NCI-H510A (cell line): ENCODE measurements at regions not wholly inside any gene's neighbourhood (a gene's known extent, or its start where the extent isn't known, plus 50 kb on each side); places are given as distances from the start of the nearest gene placed in this dataset.
"Not testable (repeated sequence)": the region's sequence is repeated elsewhere in the genome, so short reads cannot be mapped to it uniquely, and the experiment has no call there.

Experiments used
- DNase-seq: peaks from one replicate; lab custom pipeline; 2025; lab: John Stamatoyannopoulos, UW

- no peak for DNase-seq
These were observed 71.9 kb upstream of the MBNL1 start for GRCh38 chr3:152196782-152197181.

- no peak for DNase-seq
These were observed 71.3 kb upstream of the MBNL1 start for GRCh38 chr3:152197451-152197850.

GRCh38 chr3:152197937-152198336, 70.8 kb upstream of the MBNL1 start:
- DNase-seq: no peak

DNA sequence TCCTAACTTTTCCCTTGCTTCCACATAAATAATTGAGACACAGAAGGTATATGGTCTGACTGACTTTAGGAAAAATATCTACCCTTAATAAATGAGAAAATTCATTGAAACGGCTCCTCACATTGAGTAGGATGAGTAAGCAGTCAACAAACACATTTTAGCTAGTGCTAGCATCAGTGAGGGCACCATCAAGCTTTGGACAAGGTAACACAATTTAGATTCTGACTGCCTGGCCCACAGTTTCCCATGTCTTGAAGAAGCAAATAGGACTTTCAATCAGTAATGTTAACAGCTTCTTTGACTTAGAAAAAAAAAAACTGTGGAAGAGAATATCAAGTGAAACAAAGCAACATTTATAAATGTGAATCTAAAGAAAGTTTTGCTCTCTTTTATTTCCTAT, 70.1 kb upstream of the MBNL1 start:
- no peak for DNase-seq

DNA sequence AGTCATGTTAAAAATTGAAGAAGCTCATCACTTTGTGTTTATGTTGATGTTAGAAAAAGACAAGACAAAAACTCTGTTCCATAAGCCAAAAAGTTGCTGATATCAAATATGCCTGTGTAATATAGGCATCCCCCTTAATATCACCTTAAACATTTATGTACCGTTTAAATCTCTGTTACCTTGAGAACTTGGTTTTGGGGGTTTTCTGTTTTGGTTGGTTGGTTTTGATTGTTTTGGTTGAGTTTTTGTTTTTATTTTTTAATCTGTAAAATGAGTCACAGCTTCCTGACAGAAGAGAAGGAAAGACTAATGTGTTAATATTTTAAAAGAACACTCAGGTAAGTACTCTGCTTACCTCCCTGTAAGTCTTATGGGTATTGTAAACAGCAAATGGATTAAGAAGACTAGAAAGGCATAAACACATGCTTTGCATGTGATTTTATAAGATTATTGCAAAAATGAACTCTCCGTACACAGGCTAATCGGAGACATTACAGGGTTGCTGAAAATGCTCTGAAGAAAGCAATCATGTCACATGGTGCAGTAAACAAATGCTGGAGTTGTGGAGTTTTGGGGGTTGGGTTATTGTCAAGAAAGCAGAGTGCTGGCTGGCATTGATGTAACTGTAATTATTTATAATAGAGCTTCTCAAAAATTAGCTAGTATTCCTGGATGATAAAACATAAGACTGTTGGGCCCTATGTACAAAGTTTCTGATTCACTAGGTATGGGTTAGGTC, 69.5 kb upstream of the MBNL1 start:
- no peak for DNase-seq

GRCh38 chr3:152200476-152201420, 68.0 kb upstream of the MBNL1 start:
- DNase-seq: no peak

DNA sequence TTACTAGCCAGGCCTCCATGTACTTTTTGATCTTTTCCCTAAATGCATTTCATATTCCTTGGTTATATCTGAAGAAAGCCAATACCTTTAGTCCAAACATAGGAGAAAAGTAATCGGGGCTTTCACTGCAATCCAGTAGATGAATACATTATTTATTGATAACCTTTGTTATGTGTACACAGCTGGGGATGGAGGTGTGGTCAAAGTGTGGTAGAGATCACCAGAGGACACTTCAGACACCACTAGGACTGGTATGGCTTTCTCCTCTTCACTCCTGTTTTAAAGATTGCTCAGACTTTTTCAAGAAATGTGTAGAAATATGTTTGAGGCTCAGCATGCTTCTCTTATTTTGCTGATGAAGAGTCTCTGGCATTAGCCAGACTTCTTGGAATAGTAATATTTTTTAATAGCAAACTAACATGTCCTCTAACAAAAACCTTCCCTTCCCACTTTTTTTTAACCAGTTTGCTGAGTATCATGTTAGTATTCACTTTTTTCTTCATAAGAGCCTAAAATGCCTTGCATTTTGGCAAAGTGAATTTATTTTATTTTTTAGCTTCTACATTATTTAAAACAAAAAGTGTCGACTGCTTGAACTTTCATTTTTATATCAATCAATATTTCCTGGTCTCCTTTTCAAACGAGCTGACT, 65.6 kb upstream of the MBNL1 start:
- no peak for DNase-seq

DNA sequence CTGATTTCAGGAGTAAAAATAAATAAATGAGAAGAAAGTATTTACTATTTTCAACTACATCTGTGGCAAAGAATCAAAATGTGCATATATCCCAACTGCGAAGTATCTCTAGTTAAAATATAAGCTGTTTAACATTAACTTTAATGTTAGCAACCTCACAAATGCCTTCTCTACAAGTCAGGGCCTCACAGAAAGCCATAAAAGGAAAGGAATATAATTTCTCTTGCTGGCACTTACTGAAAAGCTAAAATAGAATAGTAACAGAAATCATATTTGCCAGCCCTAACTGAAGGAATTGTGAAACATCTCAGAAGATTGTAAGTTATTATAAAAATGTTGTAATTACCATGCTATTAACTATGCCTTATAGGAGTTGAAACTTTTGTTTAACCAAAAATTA, 65.1 kb upstream of the MBNL1 start:
- DNase-seq: no peak

DNA sequence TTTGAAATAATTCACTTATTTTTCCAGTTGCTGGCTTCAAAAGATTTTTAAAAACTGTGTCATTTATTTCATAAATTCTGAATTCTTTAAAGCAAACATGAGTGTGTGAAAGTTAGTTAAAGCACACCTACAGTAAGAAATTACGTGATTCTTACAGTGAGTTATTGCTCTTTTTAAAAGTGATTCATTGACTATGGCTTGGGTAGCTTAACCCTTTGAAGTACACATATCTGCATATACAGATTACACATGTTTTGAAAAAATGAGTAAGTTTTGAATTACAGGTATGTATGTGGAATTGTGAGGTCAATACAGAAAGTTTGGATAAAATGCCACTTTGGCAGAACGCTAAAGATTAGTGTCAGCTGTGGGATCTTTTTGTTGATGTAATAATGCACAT, 64.5 kb upstream of the MBNL1 start:
- no peak for DNase-seq

DNA sequence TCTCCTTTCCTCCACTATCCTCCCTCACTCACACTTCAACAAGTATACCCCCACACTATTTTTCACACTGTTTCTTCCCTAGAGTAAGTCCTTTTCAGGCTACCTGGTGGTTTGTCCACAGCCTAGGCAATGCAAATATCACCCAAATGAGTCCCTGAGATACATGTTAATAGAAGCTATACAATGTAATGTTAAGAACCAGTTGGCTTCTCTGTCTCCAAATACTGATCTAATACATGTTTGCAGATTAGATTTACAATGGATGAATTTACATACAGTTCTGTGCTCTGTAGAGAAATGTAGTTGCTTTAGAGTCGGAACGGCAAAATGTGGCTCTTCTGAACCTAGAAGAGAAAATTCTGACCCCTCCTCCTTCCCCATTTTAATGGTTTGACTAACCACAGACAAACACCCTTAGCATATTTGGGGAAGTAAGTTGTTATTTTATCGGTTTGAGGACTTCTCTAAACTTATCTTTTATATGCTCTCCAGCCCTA, 63.6 kb upstream of the MBNL1 start:
- no peak for DNase-seq

- DNase-seq: no peak
These were observed 62.4 kb upstream of the MBNL1 start for GRCh38 chr3:152206243-152206760.

DNA sequence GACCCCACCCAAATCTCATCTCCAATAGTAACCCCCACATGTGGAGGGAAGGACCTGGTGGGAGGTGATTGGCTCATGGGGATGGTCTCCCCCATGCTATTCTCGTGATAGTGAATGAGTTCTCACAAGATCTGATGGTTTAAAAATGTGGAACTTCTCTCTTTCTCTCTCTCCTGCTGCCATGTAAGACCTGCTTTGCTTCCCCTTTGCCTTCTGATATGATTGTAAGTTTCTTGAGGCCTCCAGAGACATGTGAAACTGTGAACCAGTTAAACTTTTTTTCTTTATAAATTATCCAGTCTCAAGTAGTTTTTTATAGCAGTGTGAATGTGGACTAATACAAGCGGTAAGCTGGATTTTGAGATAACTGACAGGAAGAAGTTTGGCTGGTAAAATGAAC, 60.3 kb upstream of the MBNL1 start:
- DNase-seq: no peak

- no peak for DNase-seq
These were observed 59.7 kb upstream of the MBNL1 start for GRCh38 chr3:152209060-152209459.

DNA sequence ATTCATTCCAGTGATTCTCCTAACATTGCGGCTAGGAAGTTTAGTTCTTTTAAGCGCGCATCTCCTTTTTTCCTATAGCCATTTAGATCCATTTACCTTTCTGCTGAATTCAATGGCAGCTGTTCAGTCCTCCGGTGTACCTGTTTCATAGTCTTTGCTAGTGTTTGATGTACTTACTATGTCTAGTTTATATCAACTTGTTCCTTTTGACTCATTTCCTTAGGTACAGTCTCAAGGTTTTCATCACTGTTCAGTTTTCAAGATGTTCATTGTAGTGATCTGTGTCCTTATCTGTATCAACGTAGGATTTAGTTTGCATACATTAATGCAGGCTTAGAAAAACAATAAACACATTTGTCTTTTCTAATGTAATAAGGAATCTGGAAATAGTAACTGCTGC, 59.0 kb upstream of the MBNL1 start:
- DNase-seq: no peak

DNA sequence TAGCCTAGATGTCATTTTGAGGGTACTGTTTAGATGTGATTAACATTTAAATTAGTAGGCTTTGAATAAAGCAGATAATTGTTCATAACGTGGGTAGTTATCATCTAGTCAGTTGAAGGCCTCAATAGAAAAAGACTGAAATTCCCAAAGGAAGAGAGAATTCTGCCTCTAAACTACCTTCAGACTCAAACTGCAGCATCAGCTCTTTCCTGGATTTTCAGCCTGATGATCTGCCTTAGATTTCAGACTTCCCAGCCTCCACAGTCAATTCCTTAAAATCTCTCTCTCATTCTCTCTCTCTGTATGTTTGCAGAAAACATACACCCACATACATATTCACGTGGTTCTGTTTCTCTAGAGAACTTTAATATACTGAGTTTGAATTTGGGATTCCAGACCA, 58.0 kb upstream of the MBNL1 start:
- DNase-seq: no peak

DNA sequence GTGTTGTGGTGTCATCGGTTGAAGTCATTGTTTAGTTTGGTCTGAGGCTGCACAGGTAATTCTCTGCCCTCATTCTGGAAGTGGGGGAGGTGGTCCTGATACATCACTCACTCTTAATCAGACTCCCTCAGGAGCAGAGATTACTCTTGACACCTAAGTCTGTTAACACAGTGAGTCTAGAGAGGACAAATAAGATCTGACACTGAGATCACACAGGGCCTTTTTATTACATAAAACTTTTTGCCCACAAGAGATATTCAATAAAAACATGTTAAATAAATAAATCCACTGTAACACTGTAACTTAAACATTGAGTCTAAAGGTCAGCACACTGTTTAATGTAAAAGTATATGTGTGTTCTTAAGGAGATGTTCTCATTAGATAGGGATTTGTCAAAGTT, 57.1 kb upstream of the MBNL1 start:
- no peak for DNase-seq

DNA sequence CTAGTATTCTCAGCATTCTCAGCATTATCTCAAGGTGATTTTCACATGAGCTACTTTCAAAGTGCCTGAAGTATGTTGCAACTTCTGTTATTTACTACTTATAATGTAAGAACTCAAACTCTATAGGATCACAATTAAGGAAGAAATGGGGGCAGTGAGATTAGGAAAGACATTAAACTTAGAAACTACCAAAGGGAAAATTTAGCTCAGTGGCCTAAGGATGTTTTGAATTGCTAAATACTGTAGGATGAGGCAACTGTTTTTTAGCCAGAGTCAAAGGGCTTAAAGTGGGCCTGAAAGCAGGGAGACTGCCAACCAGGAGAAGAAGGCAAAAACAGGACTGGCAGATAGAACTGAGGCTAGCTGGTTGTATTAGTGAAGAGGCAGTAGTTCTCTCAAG, 55.5 kb upstream of the MBNL1 start:
- DNase-seq: no peak

DNA sequence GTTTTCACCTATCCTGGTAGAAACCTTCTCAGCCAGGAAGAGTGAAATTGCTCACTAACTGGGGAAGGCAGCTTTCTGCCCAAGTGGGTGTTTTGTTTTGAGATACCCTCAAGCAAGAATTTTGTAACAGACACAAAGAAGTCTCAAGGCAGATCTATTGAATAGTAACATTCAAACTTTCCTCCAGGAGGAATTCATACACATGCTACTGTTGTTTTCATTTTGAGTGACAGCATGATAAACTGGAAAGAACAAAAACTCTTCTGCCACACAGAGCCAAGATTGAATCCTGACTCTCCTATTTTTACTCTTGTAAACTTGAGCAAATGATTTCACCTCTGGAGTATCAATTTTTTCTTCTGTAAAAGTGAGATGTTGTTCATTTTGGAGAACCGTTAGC, 54.8 kb upstream of the MBNL1 start:
- no peak for DNase-seq

GRCh38 chr3:152216960-152217865, 51.5 kb upstream of the MBNL1 start:
- DNase-seq: not testable (repeated sequence)

- DNase-seq: no peak
These were observed 50.1 kb upstream of the MBNL1 start for GRCh38 chr3:152218602-152219001.
